GM23248 (cell line): ENCODE measurements at regions not wholly inside any gene's neighbourhood (a gene's known extent, or its start where the extent isn't known, plus 50 kb on each side); places are given as distances from the start of the nearest gene placed in this dataset.
"Not testable (repeated sequence)": the region's sequence is repeated elsewhere in the genome, so short reads cannot be mapped to it uniquely, and the experiment has no call there.

Source experiments
- DNase-seq: peaks from one replicate; pipeline ENCODE4 v3.0.0-alpha.2; 2015
- H2AFZ ChIP-seq: fragments of 200-600 bp; sonication (generic); 2 replicates; pipeline ENCODE4 v1.6.1; 2016; ENCODE audit warnings: antibody characterized with exemption
- H3F3A ChIP-seq: fragments of 200-600 bp; sonication (generic); 2 replicates; pipeline ENCODE4 v1.6.1; 2016; ENCODE audit warnings: mild to moderate bottlenecking, antibody characterized with exemption, mixed run types; ENCODE audit not compliant: insufficient read depth
- H3K27ac ChIP-seq: fragments of 200-600 bp; sonication (generic); 2 replicates; pipeline ENCODE4 v1.5.1; 2016; ENCODE audit warnings: mild to moderate bottlenecking
- H3K27me3 ChIP-seq: fragments of 200-600 bp; sonication (generic); replicated peaks from 2 replicates; pipeline ENCODE4 v1.6.1; 2016; ENCODE audit warnings: mild to moderate bottlenecking; ENCODE audit not compliant: insufficient read depth
- H3K36me3 ChIP-seq: fragments of 200-600 bp; sonication (generic); 2 replicates; pipeline ENCODE4 v1.6.1; 2016; ENCODE audit warnings: low read depth, mild to moderate bottlenecking
- H3K4me1 ChIP-seq: fragments of 200-600 bp; sonication (generic); 2 replicates; pipeline ENCODE4 v1.6.1; 2016; ENCODE audit warnings: mild to moderate bottlenecking; ENCODE audit not compliant: insufficient read depth
- H3K4me2 ChIP-seq: fragments of 200-600 bp; sonication (generic); one replicate; pipeline ENCODE4 v1.6.1; 2016; ENCODE audit warnings: mild to moderate bottlenecking; ENCODE audit not compliant: unreplicated experiment
- H3K4me3 ChIP-seq: fragments of 200-600 bp; sonication (generic); 2 replicates; pipeline ENCODE4 v1.5.1; 2016; ENCODE audit warnings: mild to moderate bottlenecking
- H3K79me2 ChIP-seq: fragments of 200-600 bp; sonication (generic); 2 replicates; pipeline ENCODE4 v1.6.1; 2016; ENCODE audit warnings: mild to moderate bottlenecking; ENCODE audit not compliant: insufficient read depth
- H3K9ac ChIP-seq: fragments of 200-600 bp; sonication (generic); 2 replicates; pipeline ENCODE4 v1.6.1; 2016; ENCODE audit warnings: mild to moderate bottlenecking
- H3K9me2 ChIP-seq: fragments of 200-600 bp; sonication (generic); 2 replicates; pipeline ENCODE4 v1.6.1; 2016; ENCODE audit warnings: mixed run types, mild to moderate bottlenecking, moderate library complexity; ENCODE audit not compliant: insufficient read depth
- H3K9me3 ChIP-seq: fragments of 200-600 bp; sonication (generic); one replicate; pipeline ENCODE4 v1.6.1; 2017; ENCODE audit warnings: low read depth
- H4K20me1 ChIP-seq: fragments of 200-600 bp; sonication (generic); 2 replicates; pipeline ENCODE4 v1.6.0; 2016; ENCODE audit not compliant: insufficient read depth
- EZH2 ChIP-seq: fragments of 200-600 bp; sonication (generic); IDR thresholded peaks from 2 replicates; pipeline ENCODE4 v1.6.1; 2018; ENCODE audit warnings: antibody characterized with exemption, mild to moderate bottlenecking; ENCODE audit not compliant: insufficient read depth, poor library complexity, severe bottlenecking
- EZH2phosphoT487 ChIP-seq: fragments of 200-600 bp; sonication (generic); IDR thresholded peaks from 2 replicates; pipeline ENCODE4 v1.6.1; 2018; ENCODE audit warnings: antibody characterized with exemption, moderate library complexity, mild to moderate bottlenecking, low read depth; ENCODE audit not compliant: insufficient read depth
- WGBS, 2 experiments: methylation state at CpG; one replicate each; pipeline ENCODE4 v1.1.6; 2015 to 2017; ENCODE audit warnings: low lambda C conversion rate in 2 of 2, low coverage in 1 of 2; ENCODE audit errors: missing lambda C conversion rate in 2 of 2; 5-methylcytosine and 5-hydroxymethylcytosine counted together
- in situ Hi-C: fragments of 300-500 bp; cut with MboI; formaldehyde crosslinking; loops from 2 replicates; pipeline ENCODE4 v1.15.0; 2020

DNA sequence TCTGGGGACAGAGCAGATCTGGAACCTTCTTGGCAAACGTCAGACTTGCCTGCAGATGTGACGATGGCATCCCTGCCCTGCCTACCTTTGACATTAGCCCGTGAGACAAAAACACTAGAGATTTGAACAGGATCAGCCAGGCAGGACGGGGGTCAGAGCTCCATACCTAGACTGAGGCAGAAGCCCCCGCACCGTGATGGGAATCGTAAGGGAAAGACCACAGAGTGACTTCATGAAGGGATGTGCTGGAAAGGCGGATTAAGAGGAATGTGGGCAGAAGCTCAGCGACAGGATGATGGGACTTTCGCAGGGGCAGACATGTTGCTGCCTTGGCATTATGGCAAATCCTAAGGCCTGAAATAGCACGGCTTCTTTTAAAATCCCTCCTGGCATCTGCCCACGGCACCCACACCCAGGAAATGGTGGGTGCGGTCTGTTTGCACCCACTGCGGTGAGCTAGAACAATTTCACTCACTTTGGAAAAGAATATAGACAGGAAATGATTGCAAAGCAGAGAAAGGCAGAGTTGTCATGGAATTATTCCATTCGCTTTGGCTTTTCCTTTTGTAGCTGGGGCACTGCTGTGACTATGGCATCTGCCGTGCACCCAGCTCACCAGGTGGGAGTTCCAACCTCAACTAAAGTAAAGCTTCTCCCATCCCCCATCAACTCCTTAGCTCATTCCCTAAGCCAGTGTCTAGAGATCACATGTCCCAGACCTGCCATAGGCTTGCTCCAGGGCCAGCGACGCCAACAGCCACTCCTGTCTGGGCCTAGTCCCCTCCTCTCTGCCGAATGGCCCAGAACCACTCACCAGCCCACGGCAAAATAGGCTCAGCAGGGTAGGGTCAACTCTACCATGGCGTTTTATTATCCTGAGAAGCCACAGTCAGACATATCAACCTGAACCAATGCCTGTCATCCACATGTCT is 112.7 kb upstream of the NPAS2 start:
- no peaks in the 10 kb centered on the region for H3K4me1 ChIP-seq
- H3K27me3 ChIP-seq, result peaks cover 34% of the 10 kb centered on the region
- H3K36me3 ChIP-seq, result no peaks in the 10 kb centered on the region
- H3F3A ChIP-seq, result 0 out of 2 replicates have a peak, but pooled peaks cover 10% of the 10 kb centered on the region
- no peak overlapping the region for H3K27ac ChIP-seq
- H3K4me3 ChIP-seq, result no peak overlapping the region
- in situ Hi-C loops, result no loop called here
- WGBS, 2 experiments, result 69% methylated on average over 21 of the region's 21 CpGs
- H3K9me2 ChIP-seq, result no peaks in the 10 kb centered on the region
- H3K4me2 ChIP-seq, result no peak overlapping the region
- H2AFZ ChIP-seq, result no peak overlapping the region
- DNase-seq, result no peak
- H3K79me2 ChIP-seq, result no peaks in the 10 kb centered on the region
- no peak for TF ChIP-seq EZH2phosphoT487
- no peak for TF ChIP-seq EZH2
- H3K9me3 ChIP-seq, result no peaks in the 10 kb centered on the region
- H4K20me1 ChIP-seq, result no peaks in the 10 kb centered on the region
- no peak overlapping the region for H3K9ac ChIP-seq

DNA sequence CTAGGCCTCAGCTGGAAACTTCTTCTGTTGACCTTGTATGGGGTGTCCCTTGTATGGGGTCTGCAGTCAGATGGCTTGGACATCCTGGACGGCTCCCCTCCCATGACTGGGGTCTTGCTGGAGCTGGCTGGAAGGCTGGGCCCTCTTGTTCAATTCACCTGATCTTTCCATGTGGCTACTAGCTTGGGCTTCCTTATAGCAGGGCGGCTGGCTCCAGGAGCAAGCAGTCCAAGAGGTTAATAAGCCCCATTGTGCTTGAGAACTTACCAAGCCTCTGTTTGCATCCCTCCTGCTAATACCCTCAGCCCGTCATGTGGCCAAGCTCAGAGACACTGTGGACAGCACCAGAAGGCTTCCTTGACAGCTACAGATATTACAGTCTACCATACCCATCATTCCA is 111.6 kb upstream of the NPAS2 start:
- H3K9me2 ChIP-seq, result no peaks in the 10 kb centered on the region
- no peaks in the 10 kb centered on the region for H3K79me2 ChIP-seq
- no peak overlapping the region for H2AFZ ChIP-seq
- H3K9ac ChIP-seq, result no peak overlapping the region
- no peak overlapping the region for H3K27ac ChIP-seq
- TF ChIP-seq EZH2phosphoT487 (no peak), EZH2 (no peak)
- H3K4me2 ChIP-seq, result no peak overlapping the region
- no peaks in the 10 kb centered on the region for H3K4me1 ChIP-seq
- no peaks in the 10 kb centered on the region for H3K36me3 ChIP-seq
- no peaks in the 10 kb centered on the region for H4K20me1 ChIP-seq
- no peak for DNase-seq
- H3F3A ChIP-seq, result 0 out of 2 replicates have a peak, but pooled peaks cover 4% of the 10 kb centered on the region
- no peaks in the 10 kb centered on the region for H3K9me3 ChIP-seq
- in situ Hi-C loops, result no loop called here
- peaks cover 33% of the 10 kb centered on the region for H3K27me3 ChIP-seq
- 52 to 60% methylated on average over 3 of the region's 3 CpGs for WGBS, 2 experiments
- H3K4me3 ChIP-seq, result no peak overlapping the region

DNA sequence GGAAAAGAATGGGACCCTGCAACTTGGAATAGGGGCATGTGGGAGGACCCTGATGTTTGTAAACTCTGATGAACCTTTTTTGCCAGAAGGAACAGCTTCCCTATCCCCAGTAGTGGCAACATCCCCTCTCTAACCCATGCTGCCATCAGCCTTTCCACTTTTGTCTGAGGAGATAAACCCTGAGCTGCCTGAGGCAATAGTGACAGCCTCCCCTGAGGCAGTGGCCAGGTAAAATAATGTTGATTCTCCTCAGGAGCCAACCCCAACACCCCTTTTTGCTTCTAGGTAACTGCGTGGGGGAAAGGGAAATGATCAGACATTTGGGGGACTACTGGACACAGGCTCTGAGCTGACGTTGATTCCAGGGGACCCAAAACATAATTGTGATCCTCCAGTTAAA is 106.8 kb upstream of the NPAS2 start:
- no peak for DNase-seq
- peaks cover 9% of the 10 kb centered on the region for H3K27me3 ChIP-seq
- H4K20me1 ChIP-seq, result no peaks in the 10 kb centered on the region
- no peak overlapping the region for H2AFZ ChIP-seq
- no peaks in the 10 kb centered on the region for H3K79me2 ChIP-seq
- no peak overlapping the region for H3K4me3 ChIP-seq
- no peak overlapping the region for H3K9ac ChIP-seq
- 17 to 25% methylated on average over 2 of the region's 2 CpGs for WGBS, 2 experiments
- no peaks in the 10 kb centered on the region for H3K4me1 ChIP-seq
- no peaks in the 10 kb centered on the region for H3K9me2 ChIP-seq
- no peak overlapping the region for H3K27ac ChIP-seq
- H3K36me3 ChIP-seq, result no peaks in the 10 kb centered on the region
- H3K4me2 ChIP-seq, result no peak overlapping the region
- no peaks in the 10 kb centered on the region for H3F3A ChIP-seq
- no peak for TF ChIP-seq EZH2phosphoT487
- no peak for TF ChIP-seq EZH2
- H3K9me3 ChIP-seq, result no peaks in the 10 kb centered on the region
- in situ Hi-C loops, result no loop called here

DNA sequence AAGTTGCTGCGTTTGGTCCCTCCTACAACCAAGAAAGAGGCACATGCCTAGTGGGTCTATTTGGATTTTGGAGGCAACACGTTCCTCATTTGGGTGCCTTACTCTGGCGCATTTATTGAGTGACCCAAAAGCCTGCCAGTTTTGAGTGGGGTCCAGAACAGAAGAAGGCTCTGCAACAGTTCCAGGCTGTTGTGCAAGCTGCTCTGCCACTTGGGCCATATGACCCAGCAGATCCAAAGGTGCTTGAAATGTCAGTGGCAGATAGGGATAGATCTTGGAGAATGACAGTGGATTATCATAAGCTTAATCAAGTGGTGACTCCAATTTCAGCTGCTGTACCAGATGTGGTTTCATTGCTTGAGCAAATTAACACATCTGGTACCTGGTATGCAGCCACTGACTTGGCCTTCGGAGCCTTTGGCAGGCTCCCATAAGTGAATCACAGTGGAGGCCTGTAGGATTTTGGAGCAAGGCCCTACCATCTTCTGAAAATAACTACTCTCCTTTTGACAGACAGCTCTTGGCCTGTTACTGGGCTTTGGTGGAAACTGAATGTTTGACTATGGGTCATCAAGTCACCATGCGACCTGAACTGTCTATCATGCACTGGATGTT is 105.4 kb upstream of the NPAS2 start:
- H3K27ac ChIP-seq, H3F3A ChIP-seq, H3K9me3 ChIP-seq, H3K79me2 ChIP-seq, H4K20me1 ChIP-seq, H3K4me3 ChIP-seq, in situ Hi-C loops, H3K4me1 ChIP-seq, H2AFZ ChIP-seq, H3K9me2 ChIP-seq, H3K4me2 ChIP-seq, H3K9ac ChIP-seq, H3K36me3 ChIP-seq: not testable (repeated sequence)
- WGBS, 2 experiments, result 44 to 51% methylated on average over 5 of the region's 5 CpGs
- peaks cover 19% of the 10 kb centered on the region for H3K27me3 ChIP-seq
- peak; percentile 52 for DNase-seq

DNA sequence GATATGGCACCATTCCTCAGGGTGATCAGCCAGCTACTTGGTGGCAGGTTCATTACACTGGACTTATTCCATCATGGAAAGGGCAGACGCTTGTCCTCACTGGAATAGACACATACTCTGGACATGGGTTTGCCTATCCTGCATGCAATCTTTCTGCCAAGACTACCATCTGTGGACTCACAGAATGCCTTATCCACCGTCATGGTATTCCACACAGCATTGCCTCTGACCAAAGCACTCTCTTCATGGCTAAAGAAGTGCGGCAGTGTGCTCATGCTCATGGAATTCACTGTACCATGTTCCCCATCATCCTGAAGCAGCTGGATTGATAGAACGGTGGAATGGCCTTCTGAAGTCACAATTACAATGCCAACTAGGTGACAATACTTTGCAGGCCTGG is 104.1 kb upstream of the NPAS2 start:
- H3K27ac ChIP-seq, H3K9ac ChIP-seq, H3K79me2 ChIP-seq, H3K9me2 ChIP-seq, H3K9me3 ChIP-seq, H4K20me1 ChIP-seq, H3K4me1 ChIP-seq, H2AFZ ChIP-seq, in situ Hi-C loops, H3K4me3 ChIP-seq, H3K36me3 ChIP-seq, H3K4me2 ChIP-seq, H3F3A ChIP-seq, DNase-seq: not testable (repeated sequence)
- 63 to 73% methylated on average over 4 of the region's 4 CpGs for WGBS, 2 experiments
- peaks cover 28% of the 10 kb centered on the region for H3K27me3 ChIP-seq
